Vagina (tissue), 2 donors: ENCODE measurements at regions not wholly inside any gene's neighbourhood (a gene's known extent, or its start where the extent isn't known, plus 50 kb on each side); places are given as distances from the start of the nearest gene placed in this dataset.

Source experiments
- CTCF ChIP-seq, 3 experiments: fragments of 450-650 bp in 2 of 3; fragments of 200-600 bp in 1 of 3; sonication (generic) in 1 of 3; IDR thresholded peaks; one replicate each; pipeline ENCODE4 v1.5.1; 2017 to 2019; ENCODE audit warnings: antibody characterized with exemption in 3 of 3, mild to moderate bottlenecking in 2 of 3, moderate library complexity in 2 of 3
- POLR2A ChIP-seq, 2 donors: fragments of 450-650 bp; IDR thresholded peaks; one replicate each; pipeline ENCODE4 v1.6.1; 2017; ENCODE audit warnings: antibody characterized with exemption in 2 of 2, mild to moderate bottlenecking in 2 of 2, moderate library complexity in 2 of 2

GRCh38 chr6:141026504-141026903 is 1106.2 kb upstream of the GJE1 start:
- TF ChIP-seq CTCF (IDR thresholded peaks at IDR 0.05) (no peak), POLR2A (IDR thresholded peaks at IDR 0.05) (no peak)
